A673 (cell line): ENCODE measurements at regions not wholly inside any gene's neighbourhood (a gene's known extent, or its start where the extent isn't known, plus 50 kb on each side); places are given as distances from the start of the nearest gene placed in this dataset.

ENCODE experiments used
- BruUV-seq: library from RNA; stranded (reverse); fragments of 400-500 nt; replicated peaks from 2 replicates; lab custom pipeline; 2021; lab: Mats Ljungman, UMichigan
- CTCF ChIA-PET: fragments of 300-600 bp; sonication (Branson Sonifier 250); formaldehyde crosslinking; loops from one replicate; lab custom pipeline; 2022; ENCODE audit warnings: antibody characterized with exemption; lab: Charles Lee
- POLR2A ChIA-PET: fragments of 300-600 bp; sonication (Branson Sonifier 250); formaldehyde crosslinking; loops from one replicate; lab custom pipeline; 2022; ENCODE audit warnings: antibody characterized with exemption; ENCODE audit not compliant: low non-redundant PET; lab: Charles Lee
- DNase-seq: peaks from one replicate; pipeline ENCODE4 v3.0.0-alpha.2; 2015; ENCODE audit warnings: low spot score
- H3K27ac ChIP-seq: fragments of 200-600 bp; sonication (generic); 2 replicates; pipeline ENCODE4 v1.5.1; 2016; ENCODE audit warnings: mixed run types, low read depth, mild to moderate bottlenecking, mixed read lengths, antibody characterized with exemption, low read length; ENCODE audit not compliant: poor library complexity, severe bottlenecking
- H3K27me3 ChIP-seq: fragments of 200-600 bp; sonication (generic); replicated peaks from 2 replicates; pipeline ENCODE4 v1.6.1; 2017; ENCODE audit warnings: mixed run types, low read depth, mild to moderate bottlenecking, mixed read lengths, antibody characterized with exemption, low read length; ENCODE audit not compliant: insufficient read depth, poor library complexity
- H3K36me3 ChIP-seq: fragments of 200-600 bp; sonication (generic); 2 replicates; pipeline ENCODE4 v1.6.1; 2016; ENCODE audit warnings: mixed run types, mild to moderate bottlenecking, mixed read lengths, antibody characterized with exemption, low read length; ENCODE audit not compliant: insufficient read depth, poor library complexity, severe bottlenecking
- H3K4me1 ChIP-seq: fragments of 200-600 bp; sonication (generic); 2 replicates; pipeline ENCODE4 v1.6.1; 2017; ENCODE audit warnings: mixed run types, mild to moderate bottlenecking, mixed read lengths, antibody characterized with exemption, low read length; ENCODE audit not compliant: insufficient read depth, poor library complexity, severe bottlenecking
- H3K4me3 ChIP-seq: fragments of 200-600 bp; sonication (generic); 2 replicates; pipeline ENCODE4 v1.5.1; 2016; ENCODE audit warnings: low read depth, mixed run types, mild to moderate bottlenecking, mixed read lengths, low read length; ENCODE audit not compliant: poor library complexity, severe bottlenecking
- H3K9me3 ChIP-seq: fragments of 200-600 bp; sonication (generic); 2 replicates; pipeline ENCODE4 v1.6.1; 2016; ENCODE audit warnings: mixed run types, low read depth, mild to moderate bottlenecking, mixed read lengths, antibody characterized with exemption, low read length; ENCODE audit not compliant: poor library complexity, severe bottlenecking
- CTCF ChIP-seq: fragments of 300-800, 200-600 bp; sonication (generic); conservative IDR thresholded peaks from 2 replicates; pipeline ENCODE4 v1.5.1; 2017; ENCODE audit warnings: low read depth, mild to moderate bottlenecking, antibody characterized with exemption, low read length, moderate library complexity, mixed read lengths
- EZH2 ChIP-seq: fragments of 200-600 bp; sonication (generic); IDR thresholded peaks from 2 replicates; pipeline ENCODE4 v1.6.1; 2017; ENCODE audit warnings: borderline replicate concordance, low read depth, mild to moderate bottlenecking, mixed read lengths, antibody characterized with exemption, low read length; ENCODE audit not compliant: poor library complexity, severe bottlenecking
- intact Hi-C: fragments of 100-400 bp; cut with micrococcal nuclease; formaldehyde crosslinking; loops from one replicate; pipeline ENCODE4 v1.10.0; 2022; ENCODE audit not compliant: unreplicated experiment

GRCh38 chr5:173739741-173740140 is 123.3 kb upstream of the BOD1 start:
- Histone ChIP-seq H3K27me3 (no peaks in the 10 kb centered on the region), H3K4me3 (no peak overlapping the region), H3K9me3 (no peaks in the 10 kb centered on the region), H3K36me3 (no peaks in the 10 kb centered on the region), H3K27ac (no peak overlapping the region), H3K4me1 (no peaks in the 10 kb centered on the region)
- intact Hi-C loops: no loop called here
- ChIA-PET POLR2A (no interaction called here), CTCF (no interaction called here)
- BruUV-seq: no TSS peak
- no peak for TF ChIP-seq EZH2
- TF ChIP-seq CTCF: no peak
- no peak for DNase-seq

DNA sequence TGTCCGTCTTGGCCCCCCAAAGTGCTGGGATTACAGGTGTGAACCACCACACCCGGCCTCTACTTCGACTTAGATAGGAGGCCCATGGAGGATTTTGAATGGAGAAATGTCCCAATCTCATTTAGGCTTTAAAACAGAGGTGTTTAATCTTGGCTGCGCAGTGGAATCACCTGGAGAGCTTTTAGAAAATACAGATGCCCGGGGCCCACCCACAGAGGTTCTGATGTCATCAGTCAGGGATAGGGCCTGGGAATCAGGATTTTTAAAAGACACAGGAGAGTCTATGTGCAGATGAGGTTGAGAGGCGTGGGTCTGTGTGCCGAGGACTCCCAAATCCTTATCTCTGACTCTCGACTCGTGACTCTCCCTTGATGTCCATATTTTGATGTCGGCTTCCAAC is 124.0 kb upstream of the BOD1 start:
- DNase-seq: no peak
- Histone ChIP-seq H3K27ac (no peak overlapping the region), H3K4me1 (no peaks in the 10 kb centered on the region), H3K9me3 (no peaks in the 10 kb centered on the region), H3K27me3 (no peaks in the 10 kb centered on the region), H3K36me3 (no peaks in the 10 kb centered on the region), H3K4me3 (no peak overlapping the region)
- intact Hi-C loops: no loop called here
- ChIA-PET CTCF (no interaction called here), POLR2A (no interaction called here)
- no peak for TF ChIP-seq EZH2
- TF ChIP-seq CTCF: no peak
- BruUV-seq: no TSS peak

- POLR2A ChIA-PET: no interaction called here
- Histone ChIP-seq H3K9me3 (no peaks in the 10 kb centered on the region), H3K36me3 (no peaks in the 10 kb centered on the region), H3K4me3 (no peak overlapping the region), H3K27me3 (no peaks in the 10 kb centered on the region), H3K27ac (no peak overlapping the region), H3K4me1 (no peaks in the 10 kb centered on the region)
- BruUV-seq: no TSS peak
- TF ChIP-seq EZH2: no peak
- no peak for TF ChIP-seq CTCF
- CTCF ChIA-PET: no interaction called here
- no peak for DNase-seq
- intact Hi-C loops: no loop called here
These were observed 124.6 kb upstream of the BOD1 start for GRCh38 chr5:173741087-173741486.
